IMR-90 (cell line): ENCODE measurements at regions not wholly inside any gene's neighbourhood (a gene's known extent, or its start where the extent isn't known, plus 50 kb on each side); places are given as distances from the start of the nearest gene placed in this dataset.

Experiments
- ATAC-seq: fragments of 200-7000 bp; cut with Tn5 transposase; 2 replicates; pipeline ENCODE4 v1.9.1; 2020; ENCODE audit warnings: low read depth, mild to moderate bottlenecking, moderate library complexity
- BruUV-seq: library from RNA; stranded (reverse); fragments of 400-500 nt; replicated peaks from 2 replicates; lab custom pipeline; 2021; lab: Mats Ljungman, UMichigan
- CTCF ChIA-PET: fragments of 300-600 bp; formaldehyde crosslinking; extraction: SDS; loops from one replicate; lab custom pipeline; 2021; ENCODE audit warnings: antibody characterized with exemption; lab: Yijun Ruan, JAX
- POLR2A ChIA-PET: fragments of 300-600 bp; sonication (Branson Sonifier 250); formaldehyde crosslinking; loops from one replicate; lab custom pipeline; 2022; ENCODE audit warnings: antibody characterized with exemption; ENCODE audit not compliant: unreplicated experiment; lab: Charles Lee
- DNase-seq: peaks from one replicate; pipeline ENCODE4 v3.0.0; 2013
- H2AFZ ChIP-seq: replicated peaks from 2 replicates; pipeline ENCODE3; 2013; ENCODE audit warnings: low read length, mild to moderate bottlenecking; ENCODE audit not compliant: poor library complexity
- H2AK5ac ChIP-seq: 2 replicates; pipeline ENCODE4 v1.6.1; 2013; ENCODE audit warnings: low read depth, low read length, inconsistent platforms
- H2AK9ac ChIP-seq: replicated peaks from 2 replicates; pipeline ENCODE3; 2013; ENCODE audit warnings: mild to moderate bottlenecking, low read depth, low read length, moderate library complexity; ENCODE audit not compliant: poor library complexity
- H2BK120ac ChIP-seq: 2 replicates; pipeline ENCODE4 v1.6.1; 2013; ENCODE audit warnings: low read depth, low read length, inconsistent platforms
- H2BK15ac ChIP-seq: 3 replicates; pipeline ENCODE4 v1.6.1; 2013; ENCODE audit warnings: low read depth, low read length, inconsistent platforms
- H2BK20ac ChIP-seq: 2 replicates; pipeline ENCODE4 v1.6.1; 2013; ENCODE audit warnings: low read depth, mild to moderate bottlenecking, inconsistent platforms, low read length, moderate library complexity
- H2BK5ac ChIP-seq: 2 replicates; pipeline ENCODE4 v1.6.1; 2013; ENCODE audit warnings: mild to moderate bottlenecking, low read depth, low read length, inconsistent platforms; ENCODE audit not compliant: poor library complexity, severe bottlenecking
- H3K14ac ChIP-seq: replicated peaks from 2 replicates; pipeline ENCODE4 v1.6.1; 2013; ENCODE audit warnings: low read depth, low read length, inconsistent platforms
- H3K18ac ChIP-seq: 2 replicates; pipeline ENCODE4 v1.6.1; 2013; ENCODE audit warnings: low read depth, low read length, control low read depth
- H3K23ac ChIP-seq: 2 replicates; pipeline ENCODE4 v1.6.1; 2013; ENCODE audit warnings: low read depth, low read length, inconsistent platforms
- H3K27ac ChIP-seq: 2 replicates; pipeline ENCODE4 v1.5.1; 2013; ENCODE audit warnings: mild to moderate bottlenecking, control low read depth, low read length; ENCODE audit not compliant: insufficient read depth
- H3K27me3 ChIP-seq: 2 replicates; pipeline ENCODE4 v1.6.1; 2013; ENCODE audit warnings: low read length; ENCODE audit not compliant: control insufficient read depth, insufficient read depth
- H3K36me3 ChIP-seq: 2 replicates; pipeline ENCODE4 v1.6.1; 2013; ENCODE audit warnings: low read length, mixed read lengths; ENCODE audit not compliant: control insufficient read depth, insufficient read depth
- H3K4ac ChIP-seq: 2 replicates; pipeline ENCODE4 v1.6.1; 2013; ENCODE audit warnings: low read depth, low read length, inconsistent platforms
- H3K4me1 ChIP-seq: 2 replicates; pipeline ENCODE4 v1.6.1; 2013; ENCODE audit warnings: low read length, mixed read lengths; ENCODE audit not compliant: control insufficient read depth, insufficient read depth
- H3K4me2 ChIP-seq: 2 replicates; pipeline ENCODE4 v1.6.1; 2013; ENCODE audit warnings: low read depth, mild to moderate bottlenecking, control low read depth, low read length, moderate library complexity
- H3K4me3 ChIP-seq: 2 replicates; pipeline ENCODE4 v1.5.1; 2013; ENCODE audit warnings: low read depth, mild to moderate bottlenecking, control low read depth, low read length, moderate library complexity; ENCODE audit not compliant: insufficient read depth
- H3K56ac ChIP-seq: 2 replicates; pipeline ENCODE4 v1.6.1; 2013; ENCODE audit warnings: low read length, inconsistent platforms; ENCODE audit not compliant: insufficient read depth; ENCODE audit errors: extremely low read depth
- H3K79me1 ChIP-seq, 2 experiments: 2 replicates each; pipeline ENCODE4 v1.6.1; 2013; ENCODE audit warnings: low read length in 2 of 2, inconsistent platforms in 1 of 2, low read depth in 1 of 2
- H3K9ac ChIP-seq: 2 replicates; pipeline ENCODE4 v1.6.1; 2013; ENCODE audit warnings: low read depth, low read length, control low read depth
- H3K9me1 ChIP-seq: 2 replicates; pipeline ENCODE4 v1.6.1; 2013; ENCODE audit warnings: low read length, inconsistent platforms; ENCODE audit not compliant: insufficient read depth
- H3K9me3 ChIP-seq: 2 replicates; pipeline ENCODE4 v1.6.1; 2013; ENCODE audit warnings: low read length; ENCODE audit not compliant: control insufficient read depth, insufficient read depth
- H4K20me1 ChIP-seq: 2 replicates; pipeline ENCODE4 v1.6.1; 2013; ENCODE audit warnings: low read length, inconsistent platforms; ENCODE audit not compliant: insufficient read depth
- H4K5ac ChIP-seq: 2 replicates; pipeline ENCODE4 v1.6.1; 2013; ENCODE audit warnings: mild to moderate bottlenecking, low read depth, low read length, control low read depth
- H4K8ac ChIP-seq, 2 experiments: 2 replicates each; pipeline ENCODE4 v1.6.1; 2013; ENCODE audit warnings: low read depth in 2 of 2, low read length in 2 of 2, control low read depth in 1 of 2, inconsistent platforms in 1 of 2
- H4K91ac ChIP-seq: 2 replicates; pipeline ENCODE4 v1.6.1; 2013; ENCODE audit warnings: low read depth, low read length, inconsistent platforms; ENCODE audit not compliant: insufficient read depth
- CEBPB ChIP-seq: IDR thresholded peaks from 2 replicates; pipeline ENCODE4 v1.6.1; 2012; ENCODE audit warnings: low read depth, low read length, improper control_type of control experiment
- RAD21 ChIP-seq: IDR thresholded peaks from 2 replicates; pipeline ENCODE4 v1.6.1; 2012; ENCODE audit warnings: low read length, improper control_type of control experiment
- WGBS, 2 experiments: methylation state at CpG; one replicate each; pipeline versions ENCODE4 v1.1.5 to v1.1.7; 2013; ENCODE audit warnings: missing lambda C conversion rate in 2 of 2; ENCODE audit not compliant: insufficient read length in 1 of 2; ENCODE audit errors: extremely low coverage in 2 of 2; 5-methylcytosine and 5-hydroxymethylcytosine counted together
- dilution Hi-C: fragments of 300-500 bp; cut with HindIII; formaldehyde crosslinking; loops from one replicate; pipeline ENCODE4 v1.14.3; 2018; ENCODE audit warnings: low sequenced_read_pairs; ENCODE audit not compliant: unreplicated experiment
- in situ Hi-C: fragments of 300-500 bp; cut with MboI; formaldehyde crosslinking; loops from 3 replicates; pipeline ENCODE4 v1.14.3; 2019; ENCODE audit warnings: low sequenced_read_pairs, inconsistent platforms, mixed read lengths
- intact Hi-C: fragments of 100-400 bp; cut with micrococcal nuclease; formaldehyde crosslinking; loops from 2 replicates; pipeline ENCODE4 v1.10.0; 2022

GRCh38 chr9:1231998-1232919, 182.1 kb downstream of the DMRT2 start:
- Histone ChIP-seq H4K91ac (no peak overlapping the region), H2AK5ac (no peak overlapping the region), H2BK120ac (no peak overlapping the region), H2BK20ac (no peak overlapping the region), H4K20me1 (no peaks in the 10 kb centered on the region), H3K36me3 (no peaks in the 10 kb centered on the region), H3K9me1 (no peaks in the 10 kb centered on the region), H3K4me1 (no peaks in the 10 kb centered on the region), H3K9ac (no peak overlapping the region), H4K5ac (no peak overlapping the region), H2BK15ac (no peak overlapping the region), H3K4ac (no peak overlapping the region), H3K79me1 (no peaks in the 10 kb centered on the region), H3K4me2 (peak overlapping the region; percentile 18), H3K14ac (no peak overlapping the region), H4K8ac (no peak overlapping the region), H3K18ac (no peak overlapping the region), H3K9me3 (no peaks in the 10 kb centered on the region; the same call in 1 of the 2 replicates), H3K27me3 (no peaks in the 10 kb centered on the region), H3K56ac (no peak overlapping the region), H3K27ac (0 out of 2 replicates have a peak overlapping the region, but pooled peaks have one; percentile 12), H2AK9ac (no peak overlapping the region), H2BK5ac (no peak overlapping the region), H3K4me3 (no peak overlapping the region), H2AFZ (no peak overlapping the region), H3K23ac (no peak overlapping the region)
- intact Hi-C loops (no loop called here), dilution Hi-C loops (no loop called here), in situ Hi-C loops (no loop called here)
- ChIA-PET CTCF (no interaction called here), POLR2A (no interaction called here)
- 3% methylated on average over 5 of the region's 11 CpGs; no CpG with 5 or more reads in 1 of the 2 experiments for WGBS, 2 experiments
- no TSS peak for BruUV-seq
- DNase-seq: peak; percentile 60
- TF ChIP-seq RAD21: no peak
- peak; percentile 36; the same call in 1 of the 2 replicates for TF ChIP-seq CEBPB
- peak; percentile 72 for ATAC-seq
